GM19023 (cell line): ENCODE measurements at regions not wholly inside any gene's neighbourhood (a gene's known extent, or its start where the extent isn't known, plus 50 kb on each side); places are given as distances from the start of the nearest gene placed in this dataset.

ENCODE experiments used
- ATAC-seq: cut with Tn5 transposase; IDR thresholded peaks from one replicate; pipeline ENCODE4 v1.9.1; 2021; ENCODE audit warnings: mild to moderate bottlenecking, moderate library complexity; ENCODE audit not compliant: unreplicated experiment

DNA sequence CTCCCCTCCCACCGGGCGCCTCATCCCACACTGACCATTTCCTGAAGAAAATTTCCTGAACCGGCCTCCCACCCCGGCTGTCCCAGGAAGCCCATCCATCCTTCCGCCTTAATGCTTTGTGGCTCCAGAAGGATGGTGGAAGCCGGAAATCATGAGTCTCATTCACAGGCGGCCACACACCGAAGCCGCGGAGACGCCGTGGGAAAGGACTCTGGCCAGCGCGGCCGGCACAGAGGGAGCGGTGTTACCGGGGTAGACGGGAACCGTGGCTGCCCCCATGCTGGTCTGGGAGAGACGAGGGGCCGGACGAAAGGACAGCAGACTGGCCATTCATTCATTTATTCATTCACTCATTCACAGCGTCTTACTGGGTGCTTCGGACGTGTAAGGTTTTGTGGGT, 326.8 kb downstream of the SEC14L1 start:
- ATAC-seq, result no peak

DNA sequence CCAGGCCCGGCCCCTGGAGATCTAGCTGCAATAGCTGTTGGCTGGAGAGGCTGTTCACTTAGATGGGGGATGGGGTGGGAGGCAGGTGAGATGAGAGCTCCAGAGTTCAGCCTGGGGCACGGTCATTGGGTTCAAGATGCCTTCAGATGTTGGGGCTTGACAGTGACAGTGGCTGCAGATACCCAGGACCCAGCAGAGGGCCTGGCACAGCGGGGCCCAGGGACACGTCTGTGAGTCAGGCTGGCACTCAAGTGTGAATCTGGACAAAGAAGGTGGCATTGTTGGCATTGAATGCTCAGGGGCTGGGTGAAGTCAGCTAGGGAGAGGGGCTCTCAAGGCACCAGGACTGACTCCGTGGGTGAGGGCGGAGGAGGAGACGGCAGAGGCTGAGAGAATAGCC, 328.1 kb downstream of the SEC14L1 start:
- no peak for ATAC-seq

DNA sequence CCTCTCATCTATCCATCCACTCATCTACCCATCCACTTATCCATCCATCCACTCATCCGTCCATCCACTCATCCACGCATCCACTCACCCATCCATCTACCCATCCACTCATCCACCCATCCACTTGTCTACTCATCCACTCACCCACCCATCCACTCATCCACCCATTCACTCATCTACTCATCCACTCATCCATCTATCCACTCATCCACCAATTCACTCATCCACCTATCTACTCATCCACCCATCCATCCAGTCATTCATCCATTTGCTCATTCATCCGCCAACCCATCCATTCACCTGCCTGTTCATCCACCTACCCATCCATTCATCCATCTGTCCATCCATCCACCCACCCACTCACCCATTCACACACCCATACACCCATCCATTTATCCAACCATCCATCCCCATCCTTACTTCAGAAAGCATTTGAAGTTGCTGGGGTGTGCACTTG, 329.6 kb downstream of the SEC14L1 start:
- no peak for ATAC-seq

DNA sequence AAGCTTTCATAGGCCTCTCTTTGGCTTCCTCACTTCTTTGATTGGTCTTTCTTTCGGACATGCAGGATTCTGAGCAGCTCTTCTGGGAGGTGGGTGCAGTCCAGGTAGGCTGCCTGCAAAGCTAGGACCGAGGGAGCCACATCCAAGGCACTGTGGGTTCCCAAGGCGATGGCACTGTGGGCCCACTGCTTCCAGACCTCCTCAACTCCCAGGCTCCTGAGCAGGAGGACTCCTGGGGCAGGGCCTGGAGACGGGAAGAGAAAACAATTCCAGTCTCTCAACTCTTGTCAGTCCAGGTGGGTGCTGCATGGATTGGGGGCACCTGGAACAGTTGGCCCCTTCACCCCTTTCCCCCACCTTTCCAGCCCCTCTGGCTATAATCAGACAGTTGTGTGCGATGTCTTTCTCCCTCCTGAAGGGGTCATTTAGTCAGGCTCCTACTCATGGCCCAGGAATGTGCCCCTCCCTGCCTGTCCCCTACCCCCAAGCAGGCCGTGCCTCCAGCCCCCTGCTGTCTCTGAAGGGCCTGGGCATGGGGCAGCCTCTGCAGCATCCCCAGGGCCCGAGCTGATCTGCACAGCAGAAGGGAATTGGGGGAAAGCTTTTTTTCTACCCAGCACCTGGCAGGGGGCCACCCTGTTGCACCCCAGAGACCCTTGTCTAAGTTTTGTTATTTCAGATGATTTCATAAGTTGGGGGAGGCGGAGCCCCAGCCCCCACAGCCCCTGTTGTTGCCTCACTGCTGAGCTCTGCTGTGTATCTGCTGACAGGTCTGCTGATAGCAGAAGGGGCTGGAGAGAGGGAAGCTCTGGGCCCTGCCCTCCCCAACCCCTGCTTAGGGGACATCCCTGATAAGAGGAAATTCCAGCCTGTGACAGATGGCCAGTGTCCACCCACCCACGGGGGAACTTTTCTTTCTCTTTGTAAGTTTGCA, 330.3 kb downstream of the SEC14L1 start:
- ATAC-seq, result no peak

DNA sequence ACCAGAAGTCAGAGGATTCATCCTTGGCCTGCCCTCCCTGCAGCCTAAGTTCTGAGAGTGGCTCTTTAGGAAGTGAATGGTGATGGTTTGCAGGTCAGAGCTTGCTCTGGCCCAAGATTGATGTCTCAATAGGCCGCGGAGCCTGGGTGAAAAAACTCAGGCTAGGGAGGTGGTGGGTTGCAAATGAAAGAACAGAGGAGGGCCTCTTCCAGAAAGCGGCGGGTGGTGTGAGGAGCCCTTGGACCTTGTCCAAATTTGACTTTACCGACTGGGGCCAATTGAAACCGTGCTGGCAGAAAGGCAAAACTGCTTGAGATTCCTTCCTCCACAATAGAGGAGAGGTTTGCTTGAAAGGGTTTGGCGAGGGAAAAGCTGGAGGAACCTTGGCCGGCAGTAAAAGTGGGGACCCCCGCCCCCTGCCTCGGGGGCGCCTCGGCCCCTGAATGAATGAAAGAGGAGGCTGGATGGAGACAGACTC, 331.3 kb downstream of the SEC14L1 start:
- ATAC-seq, result no peak

DNA sequence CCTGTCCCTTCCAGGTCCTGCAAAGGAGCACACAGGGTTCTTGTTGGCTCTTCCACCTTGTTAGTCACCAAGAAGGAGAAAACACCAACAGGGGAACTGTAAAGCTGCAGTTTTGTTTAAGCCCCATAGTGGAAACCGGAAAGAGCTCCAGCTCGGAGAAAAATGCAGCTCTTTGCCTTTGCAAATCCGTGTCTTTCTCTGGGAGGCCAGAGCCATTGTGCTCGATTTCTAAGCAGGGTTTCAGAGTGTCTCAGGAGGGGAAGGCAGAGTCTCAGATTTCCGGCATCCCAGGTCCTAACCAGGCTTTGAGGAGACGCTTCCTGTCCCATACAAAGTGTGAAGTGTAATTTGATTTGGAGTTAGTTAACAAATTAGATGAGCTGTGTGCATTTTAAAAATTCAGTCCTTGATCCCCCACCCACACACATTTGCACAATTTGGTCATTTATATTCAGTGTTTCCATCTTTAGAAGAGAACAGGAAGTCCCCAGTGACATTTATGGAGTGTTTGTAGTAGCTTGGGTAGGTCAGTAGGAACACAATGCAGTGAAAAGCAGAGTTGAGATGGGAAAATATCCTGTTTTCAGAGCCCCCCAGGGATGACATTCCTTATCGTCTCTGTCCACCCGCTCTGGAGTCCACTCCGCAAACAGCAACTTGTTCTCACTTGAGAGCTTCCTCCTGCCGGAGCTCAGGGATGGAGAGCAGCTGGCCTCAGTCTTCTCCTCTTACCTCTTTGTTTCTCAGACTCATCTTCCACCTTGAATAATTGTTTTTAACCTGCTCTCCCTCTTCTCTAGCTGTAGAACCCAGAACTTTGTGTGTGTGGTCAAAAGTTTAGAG, 331.9 kb downstream of the SEC14L1 start:
- no peak for ATAC-seq

DNA sequence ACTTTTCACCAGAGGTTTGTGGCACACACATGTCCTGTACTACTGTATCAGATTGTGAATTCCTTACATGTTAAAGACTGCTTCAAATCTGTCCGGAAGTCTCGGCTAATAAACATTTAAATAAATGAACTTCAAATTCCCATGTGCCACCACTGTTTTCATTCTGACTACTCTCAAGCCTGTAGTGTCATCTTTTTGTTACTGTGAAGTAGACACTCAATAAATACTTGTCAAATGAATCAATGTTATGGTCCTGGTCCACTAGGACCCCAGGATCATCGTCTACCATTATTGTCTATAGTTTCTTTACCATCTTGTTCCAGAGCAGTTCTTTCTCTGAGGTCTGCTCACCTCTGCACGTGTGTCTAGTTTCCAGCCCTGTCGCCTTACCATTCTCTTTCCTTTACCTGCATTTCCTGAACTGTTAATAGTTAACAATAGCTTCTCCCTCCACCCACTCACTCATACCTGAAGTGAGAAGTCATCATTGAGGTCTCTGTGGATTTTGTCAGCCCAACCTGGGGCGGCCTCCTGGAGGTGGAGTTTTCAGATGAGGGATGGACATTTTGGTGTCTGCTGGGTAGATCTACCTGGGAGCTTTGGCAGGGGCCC, 333.0 kb downstream of the SEC14L1 start:
- ATAC-seq, result no peak

DNA sequence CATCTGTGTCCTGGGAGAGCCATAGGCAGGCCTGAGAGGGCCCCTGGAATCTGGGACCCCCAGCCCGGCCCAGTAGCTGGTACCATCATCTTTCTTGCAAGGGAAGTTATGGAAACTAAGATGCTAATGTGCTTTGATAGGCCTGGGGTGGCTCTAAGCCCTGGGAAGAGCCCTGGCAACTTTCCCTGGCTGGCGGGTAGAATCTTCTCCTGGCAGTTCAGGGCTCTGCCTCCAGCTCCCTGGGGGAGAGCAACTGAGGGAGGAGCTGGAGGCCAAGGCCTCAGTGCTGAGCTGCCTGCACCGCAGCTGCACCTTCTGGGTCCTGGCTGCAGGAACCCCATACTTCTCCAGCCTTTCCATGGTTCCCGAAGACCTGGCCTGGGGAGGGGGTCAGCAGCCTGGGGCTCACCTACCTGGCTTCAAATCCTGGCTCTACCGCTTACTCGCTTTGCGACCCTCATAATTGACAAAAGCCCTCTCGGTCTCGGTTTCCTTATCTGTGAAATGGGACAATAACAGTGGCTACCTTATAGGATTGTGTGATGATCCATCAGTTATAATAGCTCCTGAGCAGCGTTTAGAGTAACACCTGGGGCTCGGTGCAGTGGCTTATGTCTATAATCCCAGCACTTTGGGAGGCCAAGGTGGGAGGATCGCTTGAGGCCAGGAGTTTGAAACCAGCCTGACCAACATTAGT, 333.7 kb downstream of the SEC14L1 start:
- ATAC-seq, result no peak

DNA sequence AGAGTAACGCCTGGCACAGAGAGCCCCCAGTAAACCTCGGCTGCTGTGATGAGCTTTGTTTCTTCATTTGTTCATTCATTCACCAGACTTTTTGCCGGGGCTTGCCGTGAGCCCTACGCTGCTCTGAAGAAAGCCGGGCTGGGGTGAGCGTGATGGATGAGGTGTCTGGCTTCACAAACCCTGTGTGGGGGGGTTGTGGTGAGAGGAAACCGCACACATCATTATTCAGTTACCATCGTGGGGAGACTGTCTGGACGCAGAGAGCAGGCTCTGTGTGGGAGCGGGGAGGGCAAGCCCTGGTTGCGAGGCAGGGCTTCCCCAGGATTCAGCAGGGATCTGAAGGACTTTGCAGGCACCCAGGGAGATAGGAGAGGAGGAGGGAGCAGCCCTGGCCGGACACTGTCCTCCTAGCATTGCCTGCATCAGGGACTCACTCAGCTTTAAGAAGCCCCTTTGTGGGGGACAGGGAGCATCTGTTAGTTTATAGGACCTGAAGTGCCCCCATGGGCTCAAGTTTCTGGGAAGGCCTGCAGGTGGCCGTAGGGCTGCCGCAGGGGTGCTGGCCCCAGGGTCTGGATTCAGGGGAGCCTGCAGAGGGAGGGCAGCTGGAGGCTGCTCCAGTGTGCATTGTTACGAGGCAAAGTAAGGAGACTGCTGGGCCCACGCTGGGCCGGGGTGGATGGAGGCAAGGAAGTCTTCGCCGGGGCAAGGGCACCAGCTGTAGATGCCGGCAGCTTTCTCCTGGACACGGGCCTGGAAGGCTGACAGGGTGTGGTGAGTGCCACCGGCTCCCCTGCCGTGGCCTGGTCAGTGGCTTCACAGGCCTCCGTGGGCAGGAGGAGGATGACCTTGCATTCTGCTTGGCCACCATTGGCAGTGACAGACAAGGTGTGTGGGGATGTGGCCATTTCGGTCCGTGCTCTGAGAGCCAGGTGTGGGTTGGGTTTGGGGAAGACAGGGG, 334.5 kb downstream of the SEC14L1 start:
- no peak for ATAC-seq

DNA sequence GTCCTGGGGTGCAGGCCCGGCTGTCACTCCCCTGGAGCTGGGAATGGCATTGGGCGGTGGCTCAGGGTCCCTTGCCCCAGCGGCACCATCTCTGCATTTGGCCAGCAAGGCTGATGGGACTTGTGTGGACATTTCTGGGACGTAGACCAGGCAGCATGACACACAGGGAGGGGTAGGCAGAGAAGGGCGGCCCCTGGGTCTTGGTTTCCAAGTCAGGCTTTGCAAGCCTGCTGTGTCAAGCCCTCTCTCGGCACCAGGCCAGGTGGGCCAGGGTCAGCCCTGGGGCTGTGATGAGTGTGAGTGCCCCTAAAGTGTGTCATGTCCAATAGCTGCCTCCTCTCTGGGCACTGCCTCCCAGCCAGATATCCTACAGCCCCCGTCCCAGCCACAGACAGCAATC, 335.2 kb downstream of the SEC14L1 start:
- no peak for ATAC-seq

DNA sequence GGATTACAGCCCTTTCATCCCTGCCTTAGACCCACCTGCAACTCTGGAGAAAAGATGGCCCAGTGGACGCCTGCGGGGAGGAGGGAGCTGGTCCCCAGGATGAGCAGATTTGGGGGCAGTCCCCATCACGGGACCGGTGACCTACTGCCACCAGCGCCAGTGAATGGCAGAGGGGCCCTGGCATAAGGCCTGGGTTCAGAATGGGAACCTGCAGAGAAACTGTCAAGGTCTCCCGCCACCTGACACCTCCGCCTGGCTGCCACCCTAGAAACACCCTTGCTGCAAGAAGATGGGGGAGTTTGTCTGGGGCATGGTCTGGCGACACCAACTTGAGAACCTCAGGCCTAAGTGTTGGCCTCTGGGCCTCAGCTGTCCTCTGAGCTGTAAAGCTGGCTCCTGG, 335.7 kb downstream of the SEC14L1 start:
- no peak for ATAC-seq

DNA sequence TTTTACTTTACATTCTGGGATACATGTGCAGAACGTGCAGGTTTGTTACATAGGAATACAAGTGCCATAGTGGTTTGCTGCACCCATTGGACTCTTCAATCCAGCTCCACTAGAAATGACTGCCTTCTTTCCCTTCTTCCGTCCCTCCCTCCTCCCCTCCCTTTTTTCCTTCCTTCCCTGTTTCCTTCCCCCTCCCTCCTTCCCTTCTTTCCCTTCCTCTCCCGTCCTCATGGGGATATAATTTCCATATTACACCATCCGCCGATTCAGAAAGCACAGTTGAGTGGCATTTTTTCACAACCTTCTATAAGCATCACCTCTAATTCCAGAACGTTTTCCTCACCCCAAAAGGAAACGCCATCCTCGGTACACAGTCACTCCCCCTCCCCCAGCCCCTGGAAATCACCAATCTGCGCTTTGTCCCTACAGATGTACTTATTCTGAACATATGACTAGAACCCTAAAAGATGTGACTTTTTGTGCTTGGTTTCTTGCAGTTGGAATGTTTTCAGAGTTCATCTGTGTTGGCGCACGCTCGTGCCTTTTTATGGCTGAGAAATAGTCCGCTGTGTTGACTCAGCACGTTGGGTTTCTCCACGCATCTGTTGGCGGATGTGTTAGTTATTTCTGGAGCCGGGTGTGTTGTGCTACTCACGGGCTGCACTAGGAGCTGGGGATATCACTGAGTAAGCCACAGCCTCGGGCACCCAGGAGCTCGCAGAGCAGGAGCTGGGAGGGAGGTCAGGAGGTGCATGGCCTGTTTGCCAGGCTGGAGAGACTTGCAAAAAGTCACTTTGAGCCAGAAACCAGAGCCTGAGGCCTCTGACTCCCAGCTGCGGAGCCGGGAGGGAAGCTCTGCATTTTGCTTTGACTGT, 336.4 kb downstream of the SEC14L1 start:
- no peak for ATAC-seq

DNA sequence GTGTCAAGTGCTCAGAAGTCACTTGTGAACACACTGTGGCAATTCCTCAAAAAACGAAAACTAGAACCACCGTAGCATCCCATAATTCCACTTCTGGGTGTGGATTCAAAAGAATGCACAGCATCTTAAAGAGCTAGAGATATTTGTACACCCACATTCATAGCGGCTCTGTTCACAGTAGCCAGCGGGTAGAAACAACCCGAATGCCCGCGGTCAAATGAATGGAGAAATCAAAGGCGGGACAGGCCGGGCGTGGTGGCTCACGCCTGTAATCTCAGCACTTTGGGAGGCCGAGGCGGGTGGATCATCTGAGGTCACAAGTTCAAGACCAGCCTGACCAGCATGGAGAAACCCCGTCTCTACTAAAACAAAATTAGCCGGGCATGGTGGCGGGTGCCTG, 337.5 kb downstream of the SEC14L1 start:
- no peak for ATAC-seq

DNA sequence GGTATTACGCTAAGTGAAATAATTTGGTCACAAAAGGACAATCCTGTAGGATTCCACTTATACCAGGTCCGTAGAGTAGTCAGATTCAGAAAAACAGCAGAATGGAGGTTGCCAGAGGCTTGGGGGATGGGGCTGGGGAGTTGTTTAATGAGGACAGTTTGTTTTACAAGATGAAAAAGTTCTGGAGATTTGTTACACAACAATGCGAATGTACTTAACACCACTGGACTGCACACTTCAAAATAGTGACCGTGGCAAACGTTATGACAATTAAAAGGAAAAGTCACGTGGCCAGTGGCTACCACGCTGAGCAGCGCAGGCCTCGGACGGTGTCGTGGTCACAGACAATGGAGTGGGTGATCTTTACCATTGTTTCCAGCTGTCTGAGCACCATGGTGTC, 338.1 kb downstream of the SEC14L1 start:
- no peak for ATAC-seq

DNA sequence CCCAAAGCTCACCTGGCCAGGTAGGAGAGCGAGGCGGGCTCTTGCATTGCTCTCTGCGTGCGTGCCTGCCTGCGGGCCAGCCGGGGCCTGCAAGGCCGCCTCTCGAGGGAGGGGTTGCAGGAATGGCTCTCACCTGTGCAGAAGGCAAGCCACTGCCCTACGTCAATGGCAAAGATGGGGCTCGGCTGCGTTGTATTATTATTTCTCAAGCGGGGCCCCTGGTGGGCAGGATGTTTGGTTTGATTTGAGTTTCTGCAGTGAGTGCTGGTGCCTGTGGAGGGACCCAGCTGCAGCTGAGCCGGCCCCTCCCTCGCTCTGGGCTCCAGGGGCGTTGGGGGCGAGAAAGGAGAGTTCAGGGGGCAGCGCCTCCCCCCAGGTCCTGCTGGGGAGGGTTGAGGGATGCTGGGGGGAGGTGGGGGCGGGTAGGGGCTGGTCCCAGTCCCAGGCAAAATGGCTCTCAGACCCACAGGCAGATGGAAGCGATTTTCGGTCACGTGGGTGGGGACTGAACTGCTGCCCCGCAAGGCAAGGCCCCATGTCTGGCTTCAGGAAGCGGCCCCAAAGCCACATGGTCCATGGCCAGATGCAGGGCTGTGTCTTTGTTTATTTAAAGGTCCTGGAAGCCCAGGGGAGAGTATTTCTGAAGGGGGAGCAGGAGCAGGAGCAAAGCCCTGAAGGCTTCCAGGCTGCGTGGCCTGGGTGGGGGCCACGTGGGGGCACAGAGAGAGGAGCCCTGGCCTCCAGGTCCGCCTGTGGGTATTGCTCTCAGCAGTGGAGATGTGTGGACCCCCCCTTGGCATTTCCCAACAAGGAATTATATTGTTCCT, 338.8 kb downstream of the SEC14L1 start:
- ATAC-seq, result no peak

DNA sequence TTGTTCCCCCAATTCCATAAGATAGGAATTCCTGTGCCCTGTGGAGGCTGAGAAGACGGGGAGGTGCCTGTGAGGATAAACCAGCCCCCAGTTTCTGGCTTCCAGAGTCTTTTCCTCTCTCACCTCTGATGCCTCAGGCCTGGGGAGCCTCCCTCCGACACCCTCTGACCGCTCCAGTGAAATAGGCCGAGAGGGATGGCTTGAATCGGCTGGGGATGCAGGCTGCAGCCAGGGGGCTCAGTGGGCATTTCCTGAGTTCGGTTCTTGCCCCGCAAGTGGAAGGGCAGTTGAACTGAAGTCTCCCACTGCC, 339.4 kb downstream of the SEC14L1 start:
- no peak for ATAC-seq

DNA sequence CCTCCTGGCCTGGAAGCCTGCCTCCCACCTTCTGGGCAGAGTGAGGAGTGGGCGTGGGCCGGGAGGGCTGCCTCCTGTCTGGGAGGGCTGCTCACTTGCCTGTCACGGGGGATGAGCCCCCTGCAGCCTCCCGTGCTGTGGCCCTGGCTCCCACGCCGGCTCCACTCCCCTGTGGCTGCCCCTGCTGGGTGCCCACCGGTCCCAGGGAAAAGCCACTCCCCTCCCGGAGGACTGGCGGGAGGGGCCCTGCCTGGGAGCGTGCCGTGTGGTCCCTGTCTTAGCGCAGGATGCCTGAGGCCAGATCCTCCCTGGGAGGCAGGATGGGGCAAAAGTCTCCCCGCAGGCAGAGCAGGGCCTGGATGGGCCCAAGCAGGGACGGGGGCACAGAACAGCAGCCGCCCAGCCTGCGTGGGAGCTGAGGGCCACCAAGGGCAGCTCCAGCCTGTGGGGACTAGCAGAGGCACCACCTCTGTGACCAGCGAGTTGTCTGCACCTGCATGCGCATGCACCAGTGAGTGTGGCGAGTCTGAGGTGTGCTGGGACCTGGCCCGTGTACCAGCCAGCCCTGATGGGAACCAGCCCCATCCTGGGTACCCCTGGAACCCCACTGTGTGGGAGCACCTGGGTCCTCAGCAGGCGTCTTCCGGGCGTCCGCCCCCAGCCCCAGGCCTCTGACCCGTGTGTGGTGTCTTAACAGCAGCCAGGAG, 339.9 kb downstream of the SEC14L1 start:
- ATAC-seq, result no peak
